Left ventricle myocardium inferior (tissue), 1 donor: ENCODE measurements at regions not wholly inside any gene's neighbourhood (a gene's known extent, or its start where the extent isn't known, plus 50 kb on each side); places are given as distances from the start of the nearest gene placed in this dataset.

ENCODE experiments used
- DNase-seq: peaks from one replicate; pipeline ENCODE4 v3.0.0-alpha.2; 2020
- H3K27ac ChIP-seq: fragments of 200-600 bp; replicated peaks from 2 replicates; pipeline ENCODE4 v1.8.0; 2021
- H3K27me3 ChIP-seq: fragments of 200-600 bp; 2 replicates; pipeline ENCODE4 v1.8.0; 2021; ENCODE audit warnings: low read depth
- H3K36me3 ChIP-seq: fragments of 200-600 bp; 2 replicates; pipeline ENCODE4 v1.8.0; 2021
- H3K4me1 ChIP-seq: fragments of 200-600 bp; 2 replicates; pipeline ENCODE4 v1.8.0; 2021
- H3K4me3 ChIP-seq: fragments of 200-600 bp; 2 replicates; pipeline ENCODE4 v1.8.0; 2021; ENCODE audit warnings: mild to moderate bottlenecking, moderate library complexity
- H3K9me3 ChIP-seq: fragments of 200-600 bp; replicated peaks from 2 replicates; pipeline ENCODE4 v1.8.0; 2021
- intact Hi-C: fragments of 100-400 bp; cut with micrococcal nuclease; formaldehyde crosslinking; loops from one replicate; pipeline ENCODE4 v1.11.0; 2022
- TF ChIP-seq, protein P1 (sequence below): fragments of 200-600 bp; IDR thresholded peaks from 2 replicates; pipeline ENCODE4 v1.8.0; 2021; ENCODE audit warnings: antibody characterized with exemption, mild to moderate bottlenecking, borderline replicate concordance
- donor health status: DM: no; HTN: yes; CAD: no; lungs with severe emphysema.

DNA sequence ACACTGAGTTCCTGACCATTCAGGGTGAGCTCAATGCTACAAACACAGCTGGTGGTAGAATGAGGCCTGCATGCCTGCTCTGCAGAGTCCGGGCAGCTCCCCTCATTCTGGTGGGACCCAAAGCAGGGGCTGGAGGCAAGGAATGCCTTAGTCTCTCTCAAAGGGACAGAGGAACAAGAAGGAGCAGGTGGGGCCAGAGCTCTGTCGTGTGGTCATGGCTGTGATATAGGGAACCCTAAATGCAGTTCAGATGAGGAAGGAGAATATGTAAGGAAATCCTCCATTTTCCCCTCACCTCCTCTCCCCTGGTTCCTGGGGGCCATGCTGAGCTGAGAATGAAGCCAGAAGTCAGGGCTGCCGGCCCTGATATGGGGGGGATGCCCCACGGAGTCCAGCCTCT is 334.3 kb downstream of the CYP26B1 start:
- Histone ChIP-seq H3K4me1 (no peaks in the 10 kb centered on the region), H3K27me3 (no peaks in the 10 kb centered on the region), H3K9me3 (no peaks in the 10 kb centered on the region), H3K36me3 (no peaks in the 10 kb centered on the region), H3K27ac (no peak overlapping the region), H3K4me3 (no peak overlapping the region)
- TF ChIP-seq, protein P1, sequence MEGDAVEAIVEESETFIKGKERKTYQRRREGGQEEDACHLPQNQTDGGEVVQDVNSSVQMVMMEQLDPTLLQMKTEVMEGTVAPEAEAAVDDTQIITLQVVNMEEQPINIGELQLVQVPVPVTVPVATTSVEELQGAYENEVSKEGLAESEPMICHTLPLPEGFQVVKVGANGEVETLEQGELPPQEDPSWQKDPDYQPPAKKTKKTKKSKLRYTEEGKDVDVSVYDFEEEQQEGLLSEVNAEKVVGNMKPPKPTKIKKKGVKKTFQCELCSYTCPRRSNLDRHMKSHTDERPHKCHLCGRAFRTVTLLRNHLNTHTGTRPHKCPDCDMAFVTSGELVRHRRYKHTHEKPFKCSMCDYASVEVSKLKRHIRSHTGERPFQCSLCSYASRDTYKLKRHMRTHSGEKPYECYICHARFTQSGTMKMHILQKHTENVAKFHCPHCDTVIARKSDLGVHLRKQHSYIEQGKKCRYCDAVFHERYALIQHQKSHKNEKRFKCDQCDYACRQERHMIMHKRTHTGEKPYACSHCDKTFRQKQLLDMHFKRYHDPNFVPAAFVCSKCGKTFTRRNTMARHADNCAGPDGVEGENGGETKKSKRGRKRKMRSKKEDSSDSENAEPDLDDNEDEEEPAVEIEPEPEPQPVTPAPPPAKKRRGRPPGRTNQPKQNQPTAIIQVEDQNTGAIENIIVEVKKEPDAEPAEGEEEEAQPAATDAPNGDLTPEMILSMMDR: no peak
- intact Hi-C loops: no loop called here
- no peak for DNase-seq

DNA sequence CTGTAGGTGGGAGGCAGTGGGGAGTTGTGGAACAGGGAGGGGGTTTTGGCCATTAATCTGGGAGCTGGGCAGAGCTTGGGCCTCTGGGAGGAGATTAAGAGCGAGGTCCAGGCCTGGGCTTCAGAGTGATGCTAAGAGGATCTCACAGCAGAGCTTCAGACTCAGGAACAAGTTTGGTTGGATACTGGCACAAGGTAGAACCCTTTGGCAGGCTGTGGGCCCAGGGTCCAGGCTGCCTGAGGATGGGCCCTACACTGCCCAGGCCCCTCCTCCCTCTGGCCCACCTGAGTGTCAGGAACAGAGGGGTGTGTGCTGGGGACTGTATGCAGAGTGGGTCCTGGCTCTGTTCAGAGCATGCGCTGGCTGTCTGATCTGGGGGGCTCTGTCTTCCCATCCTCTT is 334.9 kb downstream of the CYP26B1 start:
- H3K4me1 ChIP-seq: peaks cover 2% of the 10 kb centered on the region
- H3K36me3 ChIP-seq: no peaks in the 10 kb centered on the region
- H3K4me3 ChIP-seq: no peak overlapping the region
- H3K27me3 ChIP-seq: no peaks in the 10 kb centered on the region
- H3K9me3 ChIP-seq: no peaks in the 10 kb centered on the region
- intact Hi-C loops: no loop called here
- H3K27ac ChIP-seq: no peak overlapping the region
- DNase-seq: no peak
- TF ChIP-seq, protein P1: no peak

DNA sequence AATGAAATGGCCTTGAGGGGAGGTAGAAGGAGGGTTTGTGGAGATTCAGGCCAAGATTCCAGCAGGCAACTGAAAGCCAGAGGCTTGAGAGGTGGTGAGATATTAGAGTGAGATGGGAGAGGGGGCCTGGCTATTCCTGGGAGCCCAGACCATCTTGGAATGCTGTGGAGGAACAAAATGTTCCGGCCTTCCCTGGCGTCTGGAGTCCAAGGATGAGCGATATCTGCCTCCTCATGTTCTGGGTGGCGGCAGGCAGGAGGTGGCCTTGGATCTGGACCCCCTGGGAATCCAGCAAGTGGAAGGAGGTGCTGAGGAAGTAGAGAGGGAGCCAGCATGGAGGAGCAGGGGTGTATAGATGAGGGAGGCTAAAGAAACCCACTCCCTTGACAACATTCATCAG is 335.9 kb downstream of the CYP26B1 start:
- DNase-seq: no peak
- H3K27me3 ChIP-seq: no peaks in the 10 kb centered on the region

DNA sequence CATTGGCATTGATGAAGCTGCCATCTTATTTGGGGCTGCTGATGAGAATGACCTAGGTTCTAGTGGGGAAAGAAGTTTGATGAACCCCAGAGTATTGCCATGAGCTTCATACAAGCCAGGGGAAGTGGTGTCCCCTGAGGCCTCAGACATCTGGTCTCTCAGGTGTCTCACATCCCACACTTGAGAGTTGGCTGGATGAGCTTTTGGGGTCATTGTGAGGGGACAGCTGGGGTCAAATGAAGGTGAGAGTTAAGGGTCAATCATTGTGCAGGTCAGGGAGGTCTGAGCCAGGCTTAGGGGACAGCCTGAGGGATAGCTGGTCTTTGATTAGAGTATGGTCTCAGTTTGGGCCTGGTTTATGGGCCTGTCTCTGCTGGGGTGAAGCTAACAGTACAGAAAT is 336.5 kb downstream of the CYP26B1 start:
- TF ChIP-seq, protein P1: no peak
- intact Hi-C loops: no loop called here
- H3K27me3 ChIP-seq: no peaks in the 10 kb centered on the region

More for the DNA sequence above, 335.9 kb downstream of the CYP26B1 start:
- Histone ChIP-seq H3K4me1 (peaks cover 3% of the 10 kb centered on the region), H3K9me3 (no peaks in the 10 kb centered on the region), H3K27ac (no peak overlapping the region), H3K36me3 (no peaks in the 10 kb centered on the region), H3K4me3 (no peak overlapping the region)
- intact Hi-C loops: no loop called here
- TF ChIP-seq, protein P1: no peak

DNA sequence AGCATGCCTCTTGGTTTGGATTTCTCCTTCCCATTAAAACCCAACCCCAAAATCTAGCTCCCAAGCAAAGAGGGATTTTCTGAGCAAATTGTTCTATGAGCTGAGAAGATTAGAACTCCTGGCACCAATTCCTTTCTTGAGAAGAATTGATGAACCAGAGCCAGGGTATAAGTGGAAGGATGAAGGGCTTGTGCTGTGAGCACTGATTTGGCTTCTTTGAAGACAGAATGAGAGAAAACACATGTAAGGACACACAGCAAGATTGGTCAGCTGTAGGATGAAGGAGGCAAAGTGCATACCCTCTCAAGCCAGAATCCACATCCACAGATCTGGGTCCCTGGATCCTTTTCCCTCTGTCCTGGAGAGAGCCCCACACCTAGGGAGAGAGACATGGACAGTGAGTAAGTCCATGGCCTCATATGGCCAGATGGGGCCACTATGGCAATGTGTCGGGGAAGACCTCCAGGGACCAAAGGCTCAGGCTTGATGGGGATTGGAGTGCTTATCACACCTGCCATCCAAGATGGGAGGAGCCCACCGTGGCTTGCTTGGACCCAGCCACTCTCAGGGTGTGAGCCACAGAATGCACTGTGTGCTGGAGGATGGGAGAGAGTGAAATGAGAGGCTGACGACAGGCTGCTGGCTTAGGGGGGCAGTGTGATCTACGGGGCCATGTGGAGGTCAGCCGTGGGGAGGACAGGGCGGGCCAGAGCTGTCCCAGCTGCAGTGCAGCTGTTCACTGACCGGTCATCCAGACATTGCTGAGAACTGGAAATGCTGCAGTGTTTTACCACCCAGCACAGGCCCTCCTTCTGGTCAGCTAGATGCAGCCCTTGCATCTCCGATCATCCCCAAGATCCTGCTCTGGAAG is 339.8 kb downstream of the CYP26B1 start:
- TF ChIP-seq, protein P1: no peak
- intact Hi-C loops: loop anchor here (10.0 kb wide), 2 partner anchors 123 to 347 kb away; no protein-coding TSS in a partner anchor
- H3K4me3 ChIP-seq: no peak overlapping the region

More for the DNA sequence above, 336.5 kb downstream of the CYP26B1 start:
- H3K9me3 ChIP-seq: no peaks in the 10 kb centered on the region
- H3K27ac ChIP-seq: no peak overlapping the region
- no peak overlapping the region for H3K4me3 ChIP-seq
- H3K36me3 ChIP-seq: no peaks in the 10 kb centered on the region
- no peak for DNase-seq
- H3K4me1 ChIP-seq: peaks cover 3% of the 10 kb centered on the region

More for the DNA sequence above, 339.8 kb downstream of the CYP26B1 start:
- Histone ChIP-seq H3K9me3 (no peaks in the 10 kb centered on the region), H3K27me3 (no peaks in the 10 kb centered on the region), H3K36me3 (no peaks in the 10 kb centered on the region), H3K27ac (no peak overlapping the region), H3K4me1 (peaks cover 3% of the 10 kb centered on the region)
- DNase-seq: peak; percentile 77
